MM.1S (cell line): ENCODE measurements at regions not wholly inside any gene's neighbourhood (a gene's known extent, or its start where the extent isn't known, plus 50 kb on each side); places are given as distances from the start of the nearest gene placed in this dataset.
"Not testable (repeated sequence)": the region's sequence is repeated elsewhere in the genome, so short reads cannot be mapped to it uniquely, and the experiment has no call there.

Source experiments
- DNase-seq: peaks from one replicate; pipeline ENCODE4 v3.0.0-alpha.2; 2015
- H2AFZ ChIP-seq: fragments of 300-600 bp; sonication (generic); 2 replicates; pipeline ENCODE4 v1.6.0; 2016; ENCODE audit warnings: antibody characterized with exemption, low read length
- H3F3A ChIP-seq: fragments of 300-600 bp; sonication (generic); 2 replicates; pipeline ENCODE4 v1.6.1; 2016; ENCODE audit warnings: mild to moderate bottlenecking, antibody characterized with exemption, low read length, moderate library complexity, mixed read lengths; ENCODE audit not compliant: insufficient read depth
- H3K27ac ChIP-seq: fragments of 300-600 bp; sonication (generic); 2 replicates; pipeline ENCODE4 v1.5.1; 2016; ENCODE audit warnings: mild to moderate bottlenecking, low read length
- H3K27me3 ChIP-seq: fragments of 300-600 bp; sonication (generic); replicated peaks from 2 replicates; pipeline ENCODE4 v1.6.0; 2016; ENCODE audit warnings: low read length; ENCODE audit not compliant: insufficient read depth
- H3K36me3 ChIP-seq: fragments of 300-600 bp; sonication (generic); replicated peaks from 2 replicates; pipeline ENCODE4 v1.6.1; 2016; ENCODE audit warnings: mild to moderate bottlenecking, low read length, mixed read lengths; ENCODE audit not compliant: insufficient read depth
- H3K4me1 ChIP-seq: fragments of 300-600 bp; sonication (generic); 2 replicates; pipeline ENCODE4 v1.6.1; 2016; ENCODE audit warnings: low read length, mixed read lengths
- H3K4me2 ChIP-seq: fragments of 300-600 bp; sonication (generic); 2 replicates; pipeline ENCODE4 v1.6.0; 2016; ENCODE audit warnings: low read depth, low read length
- H3K4me3 ChIP-seq: fragments of 300-600 bp; sonication (generic); 2 replicates; pipeline ENCODE4 v1.5.1; 2016; ENCODE audit warnings: low read length, mixed read lengths
- H3K79me2 ChIP-seq: fragments of 300-600 bp; sonication (generic); 2 replicates; pipeline ENCODE4 v1.6.1; 2016; ENCODE audit warnings: mixed run types, low read length, mixed read lengths
- H3K9ac ChIP-seq: fragments of 300-600 bp; sonication (generic); 2 replicates; pipeline ENCODE4 v1.6.1; 2016; ENCODE audit warnings: low read length, mixed read lengths
- H3K9me2 ChIP-seq: fragments of 300-600 bp; sonication (generic); replicated peaks from 2 replicates; pipeline ENCODE4 v1.6.1; 2016; ENCODE audit warnings: mild to moderate bottlenecking, low read length, mixed read lengths; ENCODE audit not compliant: insufficient read depth
- H3K9me3 ChIP-seq: fragments of 300-600 bp; sonication (generic); replicated peaks from 2 replicates; pipeline ENCODE4 v1.6.1; 2016; ENCODE audit warnings: mild to moderate bottlenecking, low read length, mixed read lengths; ENCODE audit not compliant: insufficient read depth
- H4K20me1 ChIP-seq: fragments of 300-600 bp; sonication (generic); 2 replicates; pipeline ENCODE4 v1.6.1; 2016; ENCODE audit warnings: mild to moderate bottlenecking, low read length, moderate library complexity, mixed read lengths; ENCODE audit not compliant: insufficient read depth
- CTCF ChIP-seq: fragments of 300-600 bp; sonication (generic); IDR thresholded peaks from 2 replicates; pipeline ENCODE4 v1.5.1; 2016; ENCODE audit warnings: antibody characterized with exemption, low read length, mixed read lengths
- EZH2 ChIP-seq: fragments of 300-600 bp; sonication (generic); optimal IDR thresholded peaks from 2 replicates; pipeline ENCODE3; 2017; ENCODE audit warnings: low read depth, mild to moderate bottlenecking, antibody characterized with exemption, low read length, mixed read lengths
- EZH2phosphoT487 ChIP-seq: fragments of 300-600 bp; sonication (generic); IDR thresholded peaks from 2 replicates; pipeline ENCODE4 v1.6.1; 2018; ENCODE audit warnings: antibody characterized with exemption, low read length

GRCh38 chr7:146014154-146014553 lies 102.4 kb upstream of the CNTNAP2 start:
- not testable (repeated sequence) for DNase-seq, H3K27ac ChIP-seq, H3K9me2 ChIP-seq

GRCh38 chr7:146008293-146008692 lies 108.3 kb upstream of the CNTNAP2 start:
- H3F3A ChIP-seq: peaks cover 4% of the 10 kb centered on the region
- H3K79me2 ChIP-seq: no peaks in the 10 kb centered on the region
- H3K9ac ChIP-seq: no peak overlapping the region
- no peak overlapping the region for H3K27ac ChIP-seq
- H2AFZ ChIP-seq: no peak overlapping the region
- no peak for DNase-seq
- H4K20me1 ChIP-seq: 0 out of 2 replicates have a peak, but pooled peaks cover under 1% of the 10 kb centered on the region
- H3K4me2 ChIP-seq: no peak overlapping the region
- H3K4me1 ChIP-seq: peaks cover 3% of the 10 kb centered on the region
- H3K27me3 ChIP-seq: peaks cover 48% of the 10 kb centered on the region
- TF ChIP-seq CTCF: no peak
- TF ChIP-seq EZH2: no peak
- TF ChIP-seq EZH2phosphoT487: no peak
- H3K4me3 ChIP-seq: no peak overlapping the region
- H3K36me3 ChIP-seq: no peaks in the 10 kb centered on the region
- H3K9me3 ChIP-seq: no peaks in the 10 kb centered on the region
- H3K9me2 ChIP-seq: no peaks in the 10 kb centered on the region

More at GRCh38 chr7:146014154-146014553, 102.4 kb upstream of the CNTNAP2 start:
- H3K27me3 ChIP-seq, H3K79me2 ChIP-seq, H4K20me1 ChIP-seq, H3K4me2 ChIP-seq, H2AFZ ChIP-seq, H3K9ac ChIP-seq, H3K4me1 ChIP-seq, H3K36me3 ChIP-seq, H3K4me3 ChIP-seq, H3F3A ChIP-seq, H3K9me3 ChIP-seq: not testable (repeated sequence)

- no peak overlapping the region for H3K4me3 ChIP-seq
- no peak for DNase-seq
- no peak overlapping the region for H3K4me2 ChIP-seq
Observed at GRCh38 chr7:146004805-146005204, 111.8 kb upstream of the CNTNAP2 start.

More at GRCh38 chr7:146004805-146005204, 111.8 kb upstream of the CNTNAP2 start:
- no peak for TF ChIP-seq CTCF
- TF ChIP-seq EZH2phosphoT487: no peak
- TF ChIP-seq EZH2: no peak
- Histone ChIP-seq H3K9me3 (no peaks in the 10 kb centered on the region), H2AFZ (no peak overlapping the region), H4K20me1 (0 out of 2 replicates have a peak, but pooled peaks cover 4% of the 10 kb centered on the region), H3K79me2 (no peaks in the 10 kb centered on the region), H3K27ac (no peak overlapping the region), H3K36me3 (no peaks in the 10 kb centered on the region), H3K4me1 (peaks cover 13% of the 10 kb centered on the region), H3F3A (peaks cover 13% of the 10 kb centered on the region), H3K9ac (no peak overlapping the region), H3K27me3 (peaks cover 72% of the 10 kb centered on the region), H3K9me2 (no peaks in the 10 kb centered on the region)
